NK-92 treated with Interleukin-12 subunit alpha and Interleukin-12 subunit beta, amount 100 ng/mL, for 24 hours (cell line): ENCODE measurements at regions not wholly inside any gene's neighbourhood (a gene's known extent, or its start where the extent isn't known, plus 50 kb on each side); places are given as distances from the start of the nearest gene placed in this dataset.
"Not testable (repeated sequence)": the region's sequence is repeated elsewhere in the genome, so short reads cannot be mapped to it uniquely, and the experiment has no call there.

Source experiments
- DNase-seq: peaks from one replicate; lab custom pipeline; 2025; lab: John Stamatoyannopoulos, UW

DNA sequence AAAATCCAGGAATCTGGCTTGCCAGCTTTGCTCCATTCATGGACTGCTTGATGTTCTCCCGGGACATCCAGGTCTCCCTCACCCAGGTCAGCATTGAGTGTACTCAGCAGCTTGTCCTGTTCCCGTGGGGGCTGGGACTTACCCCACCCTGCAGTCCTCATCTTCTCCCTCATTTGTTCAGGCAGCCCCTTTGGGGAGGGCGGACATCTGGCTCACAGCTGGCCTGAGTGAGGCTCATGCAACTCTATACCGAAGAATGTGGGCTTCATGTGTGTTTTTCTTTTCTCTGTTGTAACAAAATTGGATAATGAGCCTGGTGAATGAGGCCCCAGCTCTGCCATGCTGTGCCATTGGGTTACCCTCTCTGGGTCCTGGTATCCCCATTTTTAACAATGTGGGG lies 227.7 kb upstream of the TENM4 start:
- no peak for DNase-seq

DNA sequence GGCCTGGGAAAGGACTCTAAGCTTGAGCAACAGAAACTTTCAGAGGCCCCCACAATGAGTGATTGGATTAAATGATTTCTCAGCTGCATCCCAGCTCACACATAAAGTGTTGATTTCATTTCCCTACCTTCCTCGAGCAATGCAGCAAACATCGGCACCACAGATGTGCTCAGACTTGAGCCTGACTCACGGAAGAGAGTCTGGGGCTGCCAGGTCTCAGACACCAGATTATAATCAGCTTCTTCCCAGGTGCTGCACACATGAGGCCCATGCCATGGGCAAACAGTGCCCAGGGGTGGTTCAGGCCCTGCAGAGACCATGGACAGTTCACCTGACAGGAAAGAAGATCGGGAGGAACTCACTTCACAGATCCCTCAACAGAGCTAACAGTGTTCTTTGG lies 226.6 kb upstream of the TENM4 start:
- no peak for DNase-seq

DNA sequence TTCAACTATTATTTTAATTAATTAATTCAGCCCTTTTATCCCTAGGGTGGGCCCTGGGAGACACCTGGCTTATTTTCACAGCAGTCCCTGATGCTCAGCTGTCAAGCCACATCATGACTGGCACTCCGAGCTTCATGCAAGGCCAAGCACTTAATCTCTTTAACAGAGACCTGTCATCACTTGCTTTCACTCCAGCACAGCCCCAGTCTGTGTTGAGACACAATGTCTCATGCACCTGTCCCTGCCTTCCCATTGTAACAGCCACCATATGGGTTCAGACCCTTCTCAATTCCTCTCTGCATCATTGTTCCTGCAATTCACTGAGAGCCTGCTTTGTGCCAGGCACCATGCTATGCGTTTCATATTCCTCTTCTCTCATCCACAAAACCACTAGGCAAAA lies 222.2 kb upstream of the TENM4 start:
- no peak for DNase-seq

DNA sequence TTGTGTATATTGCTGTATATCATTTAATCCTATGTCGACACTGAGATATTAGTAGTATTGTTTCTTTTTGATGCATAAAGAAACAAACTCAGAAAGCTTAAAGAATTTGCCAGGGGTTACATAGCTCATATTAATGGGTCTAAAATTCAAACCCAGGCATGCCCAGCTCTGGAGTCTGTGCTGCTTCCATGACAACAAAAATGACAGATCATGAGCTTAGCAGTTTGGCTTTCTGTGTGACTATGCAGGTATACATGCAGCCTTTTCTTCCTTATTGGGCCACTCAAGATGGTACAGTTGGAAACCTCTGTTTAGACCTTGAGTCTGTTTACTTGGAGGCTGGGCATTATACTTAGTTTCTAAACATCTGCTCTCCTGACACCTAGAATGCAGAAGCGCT lies 220.5 kb upstream of the TENM4 start:
- DNase-seq = no peak

DNA sequence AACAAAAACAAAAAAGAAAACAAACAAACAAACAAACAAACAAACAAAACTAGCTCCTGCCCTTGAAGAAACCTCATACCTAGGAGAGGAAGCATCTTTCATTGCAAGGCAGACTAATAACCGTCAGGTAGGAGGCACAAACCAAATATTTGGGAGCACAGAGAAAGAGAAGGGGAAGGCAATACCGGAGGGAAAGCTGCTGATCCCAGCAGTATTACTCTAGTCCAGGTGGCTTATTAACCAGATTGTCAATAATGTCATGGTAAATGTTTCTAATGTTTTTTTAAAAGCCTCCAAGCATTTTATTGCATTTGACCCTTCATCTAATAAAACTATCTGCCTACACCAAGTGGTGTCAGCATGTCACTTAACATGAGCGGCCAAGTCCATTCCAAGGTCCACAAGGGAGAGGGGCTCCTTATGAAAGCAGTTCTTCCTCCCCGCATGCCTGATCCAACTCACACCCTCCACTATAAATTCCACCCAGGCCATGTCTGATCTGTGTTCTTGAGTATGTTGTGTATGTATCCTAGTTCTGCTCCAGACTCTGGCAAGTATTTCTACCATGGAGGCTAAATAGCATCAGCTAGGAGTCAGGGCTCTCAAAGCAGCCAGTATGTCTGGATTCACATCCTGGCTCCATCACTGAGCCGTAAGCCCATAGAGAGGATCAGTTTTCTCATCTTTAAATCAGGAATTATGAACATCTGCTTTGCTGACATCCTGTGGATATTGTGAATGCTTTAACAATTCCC lies 208.1 kb upstream of the TENM4 start:
- DNase-seq = no peak

DNA sequence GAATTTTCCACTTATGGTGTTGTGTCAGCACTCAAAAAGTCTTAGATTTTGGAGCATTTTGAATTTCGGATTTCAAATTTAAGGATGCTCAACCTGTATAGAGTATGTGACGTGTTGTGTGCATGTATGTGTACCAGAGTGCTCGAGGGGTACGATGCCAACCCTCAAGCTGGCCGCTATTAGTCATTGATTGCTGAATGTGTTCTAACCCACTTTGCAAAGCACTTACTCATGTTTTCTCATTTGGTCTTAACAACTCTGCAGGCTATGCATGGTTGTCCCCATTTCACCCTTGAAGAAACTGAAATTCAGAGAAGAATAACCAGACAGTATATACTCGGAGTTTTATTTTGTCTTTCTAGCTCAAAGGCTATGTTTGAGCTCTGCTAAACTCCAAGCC lies 196.4 kb upstream of the TENM4 start:
- DNase-seq = no peak

DNA sequence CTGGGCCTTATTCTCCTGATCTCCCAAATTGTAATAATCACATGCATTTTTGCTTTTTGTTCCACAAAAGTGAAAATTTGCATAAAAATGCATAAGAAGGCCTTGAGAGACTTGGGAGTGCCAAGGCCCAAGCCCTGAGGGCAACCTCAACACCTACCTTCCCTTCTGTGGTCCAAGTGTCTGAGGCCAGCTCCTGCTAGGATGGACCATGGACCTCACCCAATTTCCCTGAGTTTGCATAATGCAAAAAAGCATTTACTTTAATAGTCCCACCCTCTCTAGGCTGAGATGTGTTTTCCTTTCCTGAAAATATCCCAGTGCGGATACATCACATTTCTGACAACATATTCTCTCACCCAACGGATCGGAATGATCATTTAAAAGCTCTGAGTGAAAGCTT lies 194.1 kb upstream of the TENM4 start:
- DNase-seq = no peak

DNA sequence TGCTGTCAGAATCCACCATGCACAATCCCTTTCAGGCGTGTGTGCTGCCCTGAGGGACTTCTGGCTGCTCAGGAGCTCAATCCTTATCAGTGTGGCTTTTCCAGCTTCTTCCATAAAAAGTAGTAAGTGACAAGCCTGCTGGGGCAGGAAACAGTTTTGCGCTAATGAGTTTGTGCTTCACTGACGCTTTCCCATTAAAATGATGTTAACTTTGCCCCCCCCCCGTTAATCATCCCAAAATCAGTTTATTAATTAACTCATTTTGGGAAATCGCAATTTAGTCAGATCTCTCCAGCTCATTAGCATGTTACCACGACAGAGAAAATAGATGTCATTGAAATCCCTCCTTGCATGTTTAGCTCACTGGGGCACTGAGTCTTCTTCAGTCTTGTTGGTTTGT lies 186.5 kb upstream of the TENM4 start:
- DNase-seq = no peak

DNA sequence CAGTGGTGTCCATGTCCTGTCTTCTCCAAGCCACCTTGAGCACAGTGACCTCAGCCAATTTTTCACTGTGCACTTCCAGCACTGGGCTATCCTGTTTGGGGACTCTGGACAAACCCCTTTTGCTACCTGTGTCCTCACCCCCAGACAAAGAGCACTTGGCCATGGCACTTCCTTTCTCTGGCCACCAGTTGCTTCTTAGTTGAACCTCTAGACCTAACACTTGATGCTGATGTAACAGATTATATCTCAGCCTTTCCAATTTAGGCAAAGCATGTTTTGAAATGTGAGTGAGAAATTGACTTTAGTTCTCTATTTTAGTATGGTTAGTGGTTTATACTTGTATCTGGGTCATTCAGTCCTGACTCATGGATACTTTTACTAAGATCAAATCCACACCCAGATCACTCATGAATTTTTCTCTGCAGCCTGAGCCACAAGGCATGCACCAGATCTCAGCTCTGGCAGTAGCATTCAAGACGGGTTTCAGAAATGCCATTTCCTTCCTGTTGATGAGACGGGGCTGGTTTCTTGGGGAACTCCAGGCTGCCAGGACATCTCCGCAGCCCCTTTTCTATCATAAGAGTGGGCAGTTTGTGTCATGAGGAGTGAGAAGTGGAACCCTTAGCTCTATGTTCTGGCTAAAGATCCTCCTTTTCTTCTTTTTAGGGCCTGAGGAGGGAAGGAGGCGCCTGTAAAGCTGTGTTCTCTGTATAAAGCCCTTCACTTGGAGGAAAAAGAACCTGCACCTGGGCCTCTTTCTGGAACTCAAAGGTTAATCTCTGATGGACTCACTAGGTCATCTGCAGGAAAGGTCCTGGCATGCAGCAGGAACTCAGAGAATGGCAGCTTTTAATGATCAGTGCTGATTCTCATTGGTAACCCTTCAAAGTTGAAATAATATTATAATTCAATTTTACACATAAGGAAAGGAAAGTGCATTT lies 185.6 kb upstream of the TENM4 start:
- no peak for DNase-seq

DNA sequence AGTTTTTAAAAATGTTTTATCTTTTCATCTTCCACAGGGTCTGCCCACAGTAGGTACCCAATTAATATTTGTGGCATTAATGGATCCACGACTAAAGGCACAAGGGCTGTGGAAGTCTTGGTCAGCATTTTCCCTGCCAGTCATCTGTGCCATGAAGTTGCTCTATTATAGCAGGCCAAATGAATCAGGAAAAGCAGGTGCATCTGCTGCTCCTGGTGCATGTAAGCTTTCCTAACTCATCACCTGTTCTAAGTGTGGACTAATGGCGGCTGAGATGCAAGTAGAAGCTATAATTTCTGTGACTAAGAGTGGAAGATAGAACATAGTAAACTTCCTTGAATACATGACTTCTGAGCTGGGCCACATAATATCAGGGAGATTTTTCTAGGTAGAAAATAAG lies 182.5 kb upstream of the TENM4 start:
- DNase-seq = no peak

DNA sequence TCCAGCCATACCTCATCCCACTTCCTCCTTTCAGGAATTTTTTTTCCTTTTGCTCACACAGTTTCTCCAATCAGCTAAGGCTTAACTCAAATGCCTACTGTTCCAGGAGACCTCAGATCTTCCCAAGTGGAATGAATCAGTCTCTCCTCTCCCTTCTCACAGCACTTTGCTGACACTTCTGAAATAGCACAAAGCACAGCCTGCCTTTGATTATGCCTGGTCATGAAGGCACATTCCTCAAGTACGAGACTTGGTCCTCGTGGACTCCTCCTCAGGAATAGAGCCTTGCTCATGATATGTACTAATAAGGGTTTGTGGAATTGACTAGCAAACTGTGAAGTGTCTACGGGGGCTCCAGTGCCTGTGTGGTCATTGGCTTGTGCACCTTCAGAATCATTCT lies 176.7 kb upstream of the TENM4 start:
- no peak for DNase-seq

DNA sequence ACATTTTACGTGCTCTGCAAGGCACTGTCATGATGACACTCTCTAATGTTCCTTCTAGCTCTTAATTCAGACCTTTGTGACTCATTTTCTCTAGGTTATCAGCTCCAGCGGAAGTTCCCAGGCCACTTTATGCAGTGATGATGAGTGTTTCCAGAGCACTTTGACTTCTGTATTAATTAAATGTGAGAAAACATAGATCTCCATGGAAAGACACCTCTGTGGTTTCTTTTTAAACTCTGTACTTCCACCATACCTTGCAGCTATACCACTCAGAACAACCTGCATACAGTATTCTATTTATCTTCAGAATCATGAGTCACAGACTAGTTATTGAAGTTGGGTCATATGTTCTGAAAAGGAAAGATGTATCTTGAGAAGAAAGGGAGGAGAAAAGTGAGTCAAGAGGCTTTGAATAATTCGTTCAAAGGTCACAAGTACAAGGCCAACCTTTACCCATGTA lies 175.6 kb upstream of the TENM4 start:
- DNase-seq = no peak

DNA sequence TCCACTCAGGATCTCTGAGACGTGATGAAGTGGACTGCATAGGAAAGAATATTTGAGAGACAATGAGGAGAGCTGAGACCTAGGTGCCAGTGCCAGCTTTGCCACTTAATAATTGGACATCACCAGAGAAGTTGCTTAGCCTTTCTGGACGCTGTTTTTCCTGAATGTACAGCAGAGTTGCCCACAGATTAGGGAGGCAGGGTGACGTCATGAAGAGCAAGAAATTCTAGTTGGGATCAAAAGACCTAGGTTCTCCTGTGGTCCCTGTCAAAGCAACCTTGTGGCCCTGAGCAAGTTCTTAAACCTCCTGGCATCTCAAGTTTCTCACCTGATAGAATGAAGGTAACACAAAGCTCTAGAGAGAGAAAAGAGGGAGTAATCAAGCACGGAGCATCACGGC lies 174.6 kb upstream of the TENM4 start:
- no peak for DNase-seq

DNA sequence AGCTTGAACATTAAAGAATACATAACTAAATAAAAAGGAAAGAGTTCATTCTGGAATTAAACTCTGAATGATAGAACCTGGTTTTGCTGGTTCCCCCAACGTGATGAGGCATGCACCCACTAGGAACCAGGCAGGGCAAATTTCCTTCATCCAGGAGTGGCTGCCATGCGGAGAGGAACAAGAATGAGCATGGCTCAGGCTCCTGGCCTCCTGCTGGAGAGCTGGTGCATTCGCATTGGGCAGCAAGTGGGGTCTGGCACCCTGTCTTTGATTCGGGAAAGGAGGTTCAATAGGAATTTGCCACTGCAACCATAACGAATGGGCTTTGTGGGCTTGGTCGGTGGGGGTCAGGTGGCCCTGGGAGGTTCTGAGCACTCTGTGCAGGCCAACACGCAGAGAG lies 169.8 kb upstream of the TENM4 start:
- DNase-seq = no peak

DNA sequence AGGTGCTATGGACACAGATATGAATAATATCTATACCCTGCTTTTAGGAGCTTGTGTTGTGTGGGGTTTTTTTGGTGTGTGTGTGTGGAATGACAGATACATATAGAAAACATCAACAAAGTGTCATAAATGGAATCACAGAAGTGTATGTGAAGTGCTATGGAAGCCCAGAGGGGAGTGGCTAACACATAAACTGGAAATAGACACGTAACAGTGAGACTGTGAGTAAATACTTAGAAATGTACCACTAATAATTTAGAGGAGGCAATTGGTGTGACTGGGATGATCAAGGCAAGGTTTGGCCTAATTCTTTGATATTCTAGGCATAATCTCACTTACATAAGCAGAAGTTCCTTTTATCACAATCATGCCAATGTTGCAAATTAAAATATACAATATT lies 169.3 kb upstream of the TENM4 start:
- DNase-seq = no peak

DNA sequence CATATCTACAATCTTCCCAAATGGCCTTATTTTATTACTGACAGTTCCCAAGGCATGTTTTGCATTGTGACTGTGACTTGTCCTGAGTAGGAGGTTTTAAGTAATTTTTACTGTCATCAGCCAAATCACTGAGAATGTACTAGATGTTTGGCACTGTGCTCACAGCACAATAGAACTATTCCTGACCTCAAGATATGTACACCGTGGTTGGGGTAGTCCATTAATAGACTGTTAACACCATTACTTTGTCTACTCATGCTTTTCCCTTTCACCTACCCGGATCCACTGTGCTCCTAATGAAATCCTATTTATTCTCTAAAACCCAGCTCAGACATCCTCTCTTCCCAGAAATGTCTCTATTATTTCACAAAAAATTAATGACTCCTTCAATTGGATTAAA lies 168.7 kb upstream of the TENM4 start:
- no peak for DNase-seq

DNA sequence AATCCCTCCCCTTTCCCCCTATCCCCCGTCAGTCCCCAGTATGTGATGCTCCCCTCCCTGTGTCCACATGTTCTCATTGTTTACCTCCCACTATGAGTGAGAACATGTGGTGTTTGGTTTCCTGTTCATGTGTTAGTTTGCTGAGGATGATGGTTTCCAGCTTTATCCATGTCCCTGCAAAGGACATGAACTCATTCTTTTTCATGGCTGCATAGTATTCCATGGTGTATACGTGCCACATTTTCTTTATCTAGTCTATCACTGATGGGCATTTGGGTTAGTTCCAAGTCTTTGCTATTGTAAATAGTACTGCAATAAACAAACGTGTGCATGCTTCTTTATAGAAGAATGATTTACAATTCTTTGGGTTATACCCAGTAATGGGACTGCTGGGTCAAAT lies 165.6 kb upstream of the TENM4 start:
- not testable (repeated sequence) for DNase-seq

DNA sequence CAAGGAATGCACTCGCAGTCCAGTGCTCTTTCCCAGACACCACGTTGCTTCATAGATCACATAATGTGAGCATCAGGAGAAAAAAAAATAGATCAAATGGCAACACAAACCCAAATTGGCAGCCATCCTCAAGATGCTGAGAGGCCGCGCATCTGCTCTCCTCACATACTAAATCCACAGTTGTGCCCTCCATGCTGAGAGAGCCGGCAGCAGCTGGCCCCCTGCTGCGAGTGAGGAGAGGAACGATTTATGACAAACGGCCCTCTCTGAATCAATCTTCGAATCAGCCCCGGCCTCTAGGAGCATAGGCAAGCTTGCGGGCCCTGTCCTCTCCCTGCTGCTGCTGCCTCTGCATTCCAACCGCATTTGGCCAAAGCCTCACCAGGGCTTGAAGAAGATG lies 159.9 kb upstream of the TENM4 start:
- DNase-seq = no peak

DNA sequence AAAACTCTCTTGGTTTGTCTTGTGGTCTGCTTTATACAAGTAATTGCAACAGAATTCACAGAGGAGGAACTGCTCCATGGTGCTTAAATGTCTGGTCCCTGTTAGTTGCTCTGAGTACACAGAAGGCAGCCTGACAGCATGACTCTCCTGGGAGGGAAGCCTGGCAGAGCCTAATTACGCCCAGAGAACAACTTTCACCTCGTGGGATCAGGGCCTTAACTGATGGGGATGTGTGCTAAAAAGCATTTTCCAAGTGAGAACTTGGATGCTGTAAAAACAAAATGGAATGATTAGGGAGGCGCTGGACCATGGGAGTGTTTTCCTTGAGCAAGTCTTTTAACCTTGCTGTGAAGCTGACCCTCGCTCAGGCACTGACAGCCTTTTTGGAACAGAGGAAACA lies 154.0 kb upstream of the TENM4 start:
- DNase-seq = no peak

DNA sequence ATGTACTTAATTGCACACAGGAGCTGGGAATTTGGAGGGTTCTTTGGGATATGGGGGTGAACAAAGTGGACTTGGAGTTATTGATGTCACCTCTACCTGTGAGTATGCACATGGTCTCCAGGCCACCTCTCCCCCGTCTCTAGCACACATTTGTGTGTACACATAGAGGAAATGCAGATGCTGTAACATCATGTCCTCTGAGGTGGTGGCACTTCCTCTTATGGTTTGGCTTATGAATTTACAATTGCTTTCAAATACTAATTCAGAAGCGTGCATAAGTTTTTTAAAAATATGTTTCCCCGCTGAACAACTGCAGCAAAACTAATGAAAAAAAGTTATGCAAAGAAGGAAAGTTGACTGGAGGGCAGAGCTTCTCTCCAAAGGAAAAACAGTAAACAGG lies 152.0 kb upstream of the TENM4 start:
- no peak for DNase-seq

DNA sequence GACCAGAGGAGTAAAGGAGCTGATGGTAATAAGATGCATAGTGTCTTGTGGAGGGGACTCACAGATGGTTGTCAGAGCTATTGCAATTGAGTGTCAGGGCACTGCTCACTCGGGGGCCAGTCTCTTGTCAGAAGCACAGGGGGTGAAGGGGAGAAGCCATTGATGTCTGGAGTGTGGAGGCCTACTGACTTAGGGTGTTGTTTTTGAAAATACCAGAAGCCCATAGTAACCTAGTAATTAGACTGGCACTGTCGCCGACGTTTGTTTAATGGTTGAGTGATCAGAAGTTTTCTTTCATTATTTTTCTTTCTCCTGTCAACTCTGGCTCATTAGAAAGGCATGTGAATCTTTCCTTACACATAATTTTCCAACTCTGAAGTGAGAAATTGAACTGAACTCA lies 151.6 kb upstream of the TENM4 start:
- no peak for DNase-seq

DNA sequence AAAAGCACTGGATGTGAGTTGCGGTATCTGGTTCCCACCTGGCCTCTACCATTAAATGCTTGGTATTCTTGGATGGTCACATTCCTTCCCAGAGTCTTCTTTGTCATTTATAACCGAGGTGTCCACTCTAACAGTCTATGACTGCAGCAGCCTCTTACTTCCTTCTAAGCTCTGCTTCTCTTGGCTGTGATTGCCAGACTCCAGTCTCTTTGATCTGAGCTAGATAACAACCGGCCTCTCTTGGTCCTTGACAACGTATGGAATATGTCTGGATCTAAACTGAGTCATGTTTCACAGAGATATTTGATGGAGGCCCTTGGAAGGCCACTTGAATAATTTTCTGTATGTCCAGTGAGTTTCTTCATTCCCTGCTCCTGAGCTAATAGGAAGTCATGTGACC lies 141.6 kb upstream of the TENM4 start:
- DNase-seq = no peak

DNA sequence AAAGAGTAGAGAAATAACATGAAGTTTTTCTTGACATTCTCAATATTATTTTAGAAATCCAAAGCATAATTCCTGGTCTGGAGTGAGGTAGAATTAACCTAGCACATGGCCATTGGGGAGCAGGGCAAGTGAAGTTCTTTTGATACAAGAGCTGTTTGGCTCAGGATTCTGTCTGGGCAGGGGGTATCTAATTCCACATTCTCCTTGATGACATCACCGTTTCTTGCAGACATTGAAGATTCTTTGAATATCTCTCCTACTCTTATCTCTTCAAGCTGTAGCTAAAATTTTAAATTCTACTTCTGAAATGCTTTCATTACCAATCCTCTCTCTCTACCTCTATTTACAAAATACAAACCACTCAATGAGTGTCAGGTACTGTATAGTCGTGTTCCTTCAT lies 138.2 kb upstream of the TENM4 start:
- no peak for DNase-seq
